ENCODE measurements at regions not wholly inside any gene's neighbourhood (a gene's known extent, or its start where the extent isn't known, plus 50 kb on each side); places are given as distances from the start of the nearest gene placed in this dataset.

GRCh38 chr13:105282406-105283285 lies 1252.8 kb downstream of the EFNB2 start:
- DNase-seq (ENCODE audit: low spot score) = no peak
- H3K4me3 Mint-ChIP-seq = no peak overlapping the region
- no peaks in the 10 kb centered on the region for H3K4me1 Mint-ChIP-seq (ENCODE audit: low read depth in 2 of 2)
- no peaks in the 10 kb centered on the region for H3K27me3 Mint-ChIP-seq
- no peak for ATAC-seq
- no peaks in the 10 kb centered on the region for H3K36me3 Mint-ChIP-seq
- H3K27ac Mint-ChIP-seq = no peak overlapping the region
- H3K9me3 Mint-ChIP-seq = no peaks in the 10 kb centered on the region

DNA sequence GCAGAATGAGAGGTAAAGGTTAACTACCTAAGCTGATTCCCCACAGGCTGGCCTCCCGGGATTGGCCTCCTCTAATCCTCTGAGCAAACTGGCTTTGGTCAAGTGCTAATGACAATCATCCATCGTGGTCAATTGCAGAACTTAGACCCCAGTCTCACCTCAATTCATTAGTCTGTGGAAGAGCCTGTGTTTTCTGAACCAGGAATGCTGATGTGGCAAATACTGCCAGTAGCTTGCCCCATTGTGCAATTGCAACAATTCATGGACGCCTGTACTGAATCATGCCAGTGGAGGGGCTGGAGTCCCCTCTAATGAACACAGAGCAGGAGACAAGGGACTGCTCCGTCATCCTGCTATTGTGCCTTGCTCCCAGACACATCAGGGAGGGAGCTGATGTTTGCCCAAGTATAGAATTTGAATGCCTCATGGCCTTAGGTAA lies 1256.5 kb downstream of the EFNB2 start:
- H3K9me3 Mint-ChIP-seq = no peaks in the 10 kb centered on the region
- H3K27me3 Mint-ChIP-seq = no peaks in the 10 kb centered on the region
- H3K27ac Mint-ChIP-seq = no peak overlapping the region
- ATAC-seq (no peak), DNase-seq (ENCODE audit: low spot score) (no peak)
- H3K4me3 Mint-ChIP-seq = no peak overlapping the region
- H3K4me1 Mint-ChIP-seq (ENCODE audit: low read depth in 2 of 2) = no peaks in the 10 kb centered on the region
- no peaks in the 10 kb centered on the region for H3K36me3 Mint-ChIP-seq

GRCh38 chr13:105276571-105276970 lies 1258.9 kb downstream of the EFNB2 start:
- Mint-ChIP-seq H3K9me3 (no peaks in the 10 kb centered on the region), H3K36me3 (no peaks in the 10 kb centered on the region), H3K4me1 (ENCODE audit: low read depth in 2 of 2) (no peaks in the 10 kb centered on the region)

DNA sequence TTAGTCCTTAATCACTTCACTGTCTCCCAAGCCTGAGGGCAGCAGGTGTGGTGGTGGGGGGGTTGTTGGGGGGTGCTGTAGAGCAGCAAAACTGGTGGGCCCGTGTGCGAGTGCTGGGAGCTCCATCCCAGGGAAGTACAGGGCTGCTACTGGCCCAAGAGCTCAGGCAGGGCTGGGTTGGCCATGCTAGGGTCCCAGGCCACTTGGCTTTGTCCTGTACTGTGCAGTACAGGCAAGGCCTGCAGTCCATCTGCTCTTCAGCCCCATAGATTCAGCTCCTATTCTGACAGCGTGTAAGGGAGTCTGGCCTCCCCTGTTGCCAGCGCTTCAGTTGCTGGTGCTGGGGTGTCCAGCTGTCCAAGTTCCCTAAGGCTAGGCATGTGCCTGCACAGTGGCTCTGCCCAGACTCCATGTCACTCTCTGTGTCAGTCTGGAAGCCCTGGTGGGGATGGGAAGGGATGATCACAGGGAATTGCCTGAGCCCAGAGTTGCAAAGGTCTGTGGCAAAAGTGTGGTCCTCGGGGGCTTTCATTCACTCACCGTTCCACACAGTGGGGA lies 1261.7 kb downstream of the EFNB2 start:
- H3K36me3 Mint-ChIP-seq = no peaks in the 10 kb centered on the region
- no peaks in the 10 kb centered on the region for H3K4me1 Mint-ChIP-seq (ENCODE audit: low read depth in 2 of 2)
- H3K27ac Mint-ChIP-seq = no peak overlapping the region
- DNase-seq (ENCODE audit: low spot score) (no peak), ATAC-seq (peak in 1 of 2 donors; percentile 45)
- no peaks in the 10 kb centered on the region for H3K27me3 Mint-ChIP-seq
- H3K4me3 Mint-ChIP-seq = no peak overlapping the region
- H3K9me3 Mint-ChIP-seq = no peaks in the 10 kb centered on the region

More at GRCh38 chr13:105276571-105276970, 1258.9 kb downstream of the EFNB2 start:
- no peak for DNase-seq (ENCODE audit: low spot score)
- no peak for ATAC-seq
- Mint-ChIP-seq H3K27ac (no peak overlapping the region), H3K27me3 (no peaks in the 10 kb centered on the region), H3K4me3 (no peak overlapping the region)

- H3K27me3 Mint-ChIP-seq = no peaks in the 10 kb centered on the region
- peak in 1 of 2 donors; percentile 24 for ATAC-seq
- no peaks in the 10 kb centered on the region for H3K4me1 Mint-ChIP-seq (ENCODE audit: low read depth in 2 of 2)
- no peak overlapping the region for H3K27ac Mint-ChIP-seq
- no peaks in the 10 kb centered on the region for H3K9me3 Mint-ChIP-seq
- no peaks in the 10 kb centered on the region for H3K36me3 Mint-ChIP-seq
- no peak for DNase-seq (ENCODE audit: low spot score)
- H3K4me3 Mint-ChIP-seq = no peak overlapping the region
Observed at GRCh38 chr13:105272660-105273631, 1262.5 kb downstream of the EFNB2 start.

DNA sequence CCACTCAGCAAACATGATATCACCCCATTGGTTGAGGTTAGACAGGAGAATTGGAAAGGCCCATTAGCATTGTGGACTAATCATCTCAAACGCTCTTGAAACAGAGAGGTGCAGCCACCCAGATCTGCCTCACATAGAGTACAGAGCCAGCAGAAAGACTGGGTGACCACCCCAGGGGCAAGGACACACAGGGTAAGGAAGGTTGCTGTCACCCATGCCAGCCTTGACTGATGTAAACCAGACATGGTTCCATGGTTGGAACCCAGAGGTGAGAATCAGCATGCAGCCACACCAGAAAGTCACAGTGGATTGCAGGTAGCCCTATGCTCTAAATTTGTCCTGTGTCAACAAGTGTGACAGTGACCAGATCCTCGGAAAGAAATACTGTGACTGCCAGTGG lies 1268.8 kb downstream of the EFNB2 start:
- peak in 1 of 2 donors; percentile 56 for ATAC-seq
- DNase-seq (ENCODE audit: low spot score) = no peak
- Mint-ChIP-seq H3K27me3 (no peaks in the 10 kb centered on the region), H3K36me3 (no peaks in the 10 kb centered on the region), H3K4me3 (no peak overlapping the region), H3K4me1 (ENCODE audit: low read depth in 2 of 2) (no peaks in the 10 kb centered on the region), H3K9me3 (no peaks in the 10 kb centered on the region), H3K27ac (no peak overlapping the region)

DNA sequence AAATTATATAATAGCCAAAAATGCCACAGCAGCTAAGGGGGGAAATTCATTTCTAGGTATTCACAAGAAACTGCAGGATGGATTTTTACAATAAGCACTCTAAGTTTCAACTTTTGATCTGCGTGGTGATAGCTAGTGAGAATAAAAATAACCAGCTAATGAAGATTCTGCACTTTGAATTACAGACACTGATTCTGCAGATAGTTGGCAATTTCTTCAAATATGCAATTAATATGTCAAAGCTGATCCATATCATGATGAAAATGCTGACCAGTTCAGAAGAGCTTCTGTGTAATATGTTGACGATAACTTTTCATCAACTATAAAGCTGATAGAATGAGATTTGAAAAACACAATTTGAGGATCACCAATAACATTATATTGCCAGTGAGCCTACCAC lies 1272.9 kb downstream of the EFNB2 start:
- Mint-ChIP-seq H3K27me3 (no peaks in the 10 kb centered on the region), H3K4me3 (no peak overlapping the region), H3K4me1 (ENCODE audit: low read depth in 2 of 2) (no peaks in the 10 kb centered on the region), H3K36me3 (no peaks in the 10 kb centered on the region), H3K9me3 (no peaks in the 10 kb centered on the region), H3K27ac (no peak overlapping the region)
- DNase-seq (ENCODE audit: low spot score) (no peak), ATAC-seq (no peak)

DNA sequence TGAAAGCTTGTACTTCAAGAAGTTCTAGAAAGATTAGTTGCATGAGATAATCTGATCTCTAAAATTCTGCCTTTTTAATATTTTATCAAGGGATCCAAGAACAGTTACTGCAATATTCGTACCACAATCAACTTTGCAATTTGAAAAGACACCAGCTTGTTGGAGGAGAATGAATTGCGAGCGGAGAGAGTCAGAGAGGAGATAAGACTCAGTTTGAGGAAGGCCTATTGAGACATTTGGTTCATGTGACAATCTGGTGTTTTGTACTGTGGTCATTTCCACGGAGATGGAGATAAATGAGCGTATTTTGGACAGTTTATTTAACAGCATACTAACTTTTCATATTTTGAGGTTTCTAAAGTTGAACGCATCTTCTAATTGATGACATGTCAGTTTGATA lies 1276.0 kb downstream of the EFNB2 start:
- H3K27ac Mint-ChIP-seq = no peak overlapping the region
- DNase-seq (ENCODE audit: low spot score) (no peak), ATAC-seq (no peak)
- no peaks in the 10 kb centered on the region for H3K27me3 Mint-ChIP-seq
- no peak overlapping the region for H3K4me3 Mint-ChIP-seq
- no peaks in the 10 kb centered on the region for H3K9me3 Mint-ChIP-seq
- no peaks in the 10 kb centered on the region for H3K36me3 Mint-ChIP-seq
- no peaks in the 10 kb centered on the region for H3K4me1 Mint-ChIP-seq (ENCODE audit: low read depth in 2 of 2)

- DNase-seq (ENCODE audit: low spot score) (no peak), ATAC-seq (no peak)
- H3K9me3 Mint-ChIP-seq = no peaks in the 10 kb centered on the region
- H3K4me3 Mint-ChIP-seq = no peak overlapping the region
- H3K36me3 Mint-ChIP-seq = no peaks in the 10 kb centered on the region
- H3K27me3 Mint-ChIP-seq = no peaks in the 10 kb centered on the region
- H3K27ac Mint-ChIP-seq = no peak overlapping the region
- H3K4me1 Mint-ChIP-seq (ENCODE audit: low read depth in 2 of 2) = no peaks in the 10 kb centered on the region
Observed at GRCh38 chr13:105255472-105255871, 1280.0 kb downstream of the EFNB2 start.

- DNase-seq (ENCODE audit: low spot score) (no peak), ATAC-seq (no peak)
- Mint-ChIP-seq H3K27ac (no peak overlapping the region), H3K9me3 (no peaks in the 10 kb centered on the region), H3K4me3 (no peak overlapping the region), H3K36me3 (no peaks in the 10 kb centered on the region), H3K27me3 (no peaks in the 10 kb centered on the region), H3K4me1 (ENCODE audit: low read depth in 2 of 2) (no peaks in the 10 kb centered on the region)
Observed at GRCh38 chr13:105251293-105251692, 1284.2 kb downstream of the EFNB2 start.

DNA sequence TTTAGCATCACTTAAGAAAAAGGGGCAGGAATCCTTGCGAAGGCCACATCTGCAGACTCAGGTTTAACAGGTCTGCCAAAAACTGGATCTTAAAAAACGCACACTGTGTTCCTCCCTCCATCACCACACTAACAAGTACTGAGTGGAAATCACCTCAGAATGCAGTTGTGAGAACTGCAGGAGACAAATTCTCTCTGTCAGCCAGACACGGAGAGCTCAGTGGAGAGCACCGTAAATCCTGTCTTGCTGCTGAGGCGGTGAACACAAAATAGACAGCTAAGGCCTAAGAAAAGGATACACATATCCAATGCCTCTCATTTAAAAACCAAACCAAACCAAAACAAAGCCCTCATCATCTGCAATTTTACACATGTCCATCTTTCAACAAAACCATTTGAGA lies 1287.6 kb downstream of the EFNB2 start:
- Mint-ChIP-seq H3K4me1 (ENCODE audit: low read depth in 2 of 2) (no peaks in the 10 kb centered on the region), H3K27me3 (no peaks in the 10 kb centered on the region), H3K27ac (no peak overlapping the region), H3K9me3 (peaks cover 3% of the 10 kb centered on the region), H3K36me3 (no peaks in the 10 kb centered on the region), H3K4me3 (no peak overlapping the region)
- ATAC-seq (no peak), DNase-seq (ENCODE audit: low spot score) (no peak)

GRCh38 chr13:105240371-105240770 lies 1295.1 kb downstream of the EFNB2 start:
- ATAC-seq = no peak
- Mint-ChIP-seq H3K4me1 (ENCODE audit: low read depth in 2 of 2) (no peaks in the 10 kb centered on the region), H3K36me3 (no peaks in the 10 kb centered on the region), H3K4me3 (no peak overlapping the region), H3K27me3 (no peaks in the 10 kb centered on the region), H3K9me3 (peaks cover 3% of the 10 kb centered on the region), H3K27ac (no peak overlapping the region)
- DNase-seq (ENCODE audit: low spot score) = no peak

- no peak overlapping the region for H3K27ac Mint-ChIP-seq
- peaks cover 4% of the 10 kb centered on the region for H3K9me3 Mint-ChIP-seq
- H3K36me3 Mint-ChIP-seq = no peaks in the 10 kb centered on the region
- no peaks in the 10 kb centered on the region for H3K27me3 Mint-ChIP-seq
- no peak for DNase-seq (ENCODE audit: low spot score)
- H3K4me3 Mint-ChIP-seq = no peak overlapping the region
- ATAC-seq = no peak
- no peaks in the 10 kb centered on the region for H3K4me1 Mint-ChIP-seq (ENCODE audit: low read depth in 2 of 2)
Observed at GRCh38 chr13:105232439-105232838, 1303.0 kb downstream of the EFNB2 start.

GRCh38 chr13:105232006-105232405 lies 1303.5 kb downstream of the EFNB2 start:
- no peaks in the 10 kb centered on the region for H3K27me3 Mint-ChIP-seq
- H3K4me3 Mint-ChIP-seq = no peak overlapping the region
- peaks cover 4% of the 10 kb centered on the region for H3K9me3 Mint-ChIP-seq
- no peaks in the 10 kb centered on the region for H3K4me1 Mint-ChIP-seq (ENCODE audit: low read depth in 2 of 2)
- no peak overlapping the region for H3K27ac Mint-ChIP-seq
- ATAC-seq (no peak), DNase-seq (ENCODE audit: low spot score) (no peak)
- no peaks in the 10 kb centered on the region for H3K36me3 Mint-ChIP-seq
